Neural crest cell (in vitro differentiated cells): ENCODE measurements at regions not wholly inside any gene's neighbourhood (a gene's known extent, or its start where the extent isn't known, plus 50 kb on each side); places are given as distances from the start of the nearest gene placed in this dataset.

Source experiments
- DNase-seq: peaks from one replicate; pipeline ENCODE4 v3.0.0; 2021; ENCODE audit warnings: low read depth, mixed read lengths, low spot score
- H3K27ac Mint-ChIP-seq: one replicate; pipeline ENCODE4 v1.8.0; 2021; ENCODE audit warnings: mild to moderate bottlenecking, mixed read lengths; ENCODE audit not compliant: unreplicated experiment
- H3K27me3 Mint-ChIP-seq: 2 replicates; pipeline ENCODE4 v1.8.0; 2021; ENCODE audit warnings: low read depth, mild to moderate bottlenecking, mixed read lengths
- H3K36me3 Mint-ChIP-seq: 2 replicates; pipeline ENCODE4 v1.8.0; 2021; ENCODE audit warnings: low read depth, mild to moderate bottlenecking, mixed read lengths
- H3K4me1 Mint-ChIP-seq: 2 replicates; pipeline ENCODE4 v1.8.0; 2021; ENCODE audit warnings: mixed read lengths
- H3K4me3 Mint-ChIP-seq: one replicate; pipeline ENCODE4 v1.8.0; 2021; ENCODE audit warnings: mild to moderate bottlenecking, mixed read lengths
- H3K9me3 Mint-ChIP-seq: 2 replicates; pipeline ENCODE4 v1.8.0; 2021; ENCODE audit warnings: mixed read lengths
- TF ChIP-seq, protein P1 (sequence below): fragments of 200-600 bp; sonication (generic); conservative IDR thresholded peaks from 2 replicates; pipeline ENCODE4 v1.5.0; 2021; ENCODE audit warnings: antibody characterized with exemption, mild to moderate bottlenecking

- Mint-ChIP-seq H3K9me3 (peaks cover 13% of the 10 kb centered on the region), H3K4me1 (peaks cover 5% of the 10 kb centered on the region), H3K4me3 (no peak overlapping the region), H3K27me3 (no peaks in the 10 kb centered on the region), H3K36me3 (peaks cover 3% of the 10 kb centered on the region), H3K27ac (no peak overlapping the region)
- no peak for DNase-seq
- TF ChIP-seq, protein P1, sequence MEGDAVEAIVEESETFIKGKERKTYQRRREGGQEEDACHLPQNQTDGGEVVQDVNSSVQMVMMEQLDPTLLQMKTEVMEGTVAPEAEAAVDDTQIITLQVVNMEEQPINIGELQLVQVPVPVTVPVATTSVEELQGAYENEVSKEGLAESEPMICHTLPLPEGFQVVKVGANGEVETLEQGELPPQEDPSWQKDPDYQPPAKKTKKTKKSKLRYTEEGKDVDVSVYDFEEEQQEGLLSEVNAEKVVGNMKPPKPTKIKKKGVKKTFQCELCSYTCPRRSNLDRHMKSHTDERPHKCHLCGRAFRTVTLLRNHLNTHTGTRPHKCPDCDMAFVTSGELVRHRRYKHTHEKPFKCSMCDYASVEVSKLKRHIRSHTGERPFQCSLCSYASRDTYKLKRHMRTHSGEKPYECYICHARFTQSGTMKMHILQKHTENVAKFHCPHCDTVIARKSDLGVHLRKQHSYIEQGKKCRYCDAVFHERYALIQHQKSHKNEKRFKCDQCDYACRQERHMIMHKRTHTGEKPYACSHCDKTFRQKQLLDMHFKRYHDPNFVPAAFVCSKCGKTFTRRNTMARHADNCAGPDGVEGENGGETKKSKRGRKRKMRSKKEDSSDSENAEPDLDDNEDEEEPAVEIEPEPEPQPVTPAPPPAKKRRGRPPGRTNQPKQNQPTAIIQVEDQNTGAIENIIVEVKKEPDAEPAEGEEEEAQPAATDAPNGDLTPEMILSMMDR, result no peak
Observed at GRCh38 chr10:3354174-3354900, 181.8 kb upstream of the PITRM1 start.

- no peak overlapping the region for H3K4me3 Mint-ChIP-seq
- H3K27ac Mint-ChIP-seq, result no peak overlapping the region
- H3K4me1 Mint-ChIP-seq, result peaks cover 9% of the 10 kb centered on the region
- TF ChIP-seq, protein P1, result no peak
- peaks cover 9% of the 10 kb centered on the region for H3K9me3 Mint-ChIP-seq
- DNase-seq, result no peak
- peaks cover 1% of the 10 kb centered on the region for H3K36me3 Mint-ChIP-seq
- H3K27me3 Mint-ChIP-seq, result no peaks in the 10 kb centered on the region
Observed at GRCh38 chr10:3353235-3353634, 180.7 kb upstream of the PITRM1 start.

GRCh38 chr10:3350617-3351258 lies 178.2 kb upstream of the PITRM1 start:
- no peak for DNase-seq
- H3K9me3 Mint-ChIP-seq, result peaks cover 6% of the 10 kb centered on the region
- peaks cover 24% of the 10 kb centered on the region for H3K4me1 Mint-ChIP-seq
- no peak overlapping the region for H3K27ac Mint-ChIP-seq
- TF ChIP-seq, protein P1, result no peak
- H3K4me3 Mint-ChIP-seq, result no peak overlapping the region
- H3K27me3 Mint-ChIP-seq, result no peaks in the 10 kb centered on the region
- no peaks in the 10 kb centered on the region for H3K36me3 Mint-ChIP-seq

DNA sequence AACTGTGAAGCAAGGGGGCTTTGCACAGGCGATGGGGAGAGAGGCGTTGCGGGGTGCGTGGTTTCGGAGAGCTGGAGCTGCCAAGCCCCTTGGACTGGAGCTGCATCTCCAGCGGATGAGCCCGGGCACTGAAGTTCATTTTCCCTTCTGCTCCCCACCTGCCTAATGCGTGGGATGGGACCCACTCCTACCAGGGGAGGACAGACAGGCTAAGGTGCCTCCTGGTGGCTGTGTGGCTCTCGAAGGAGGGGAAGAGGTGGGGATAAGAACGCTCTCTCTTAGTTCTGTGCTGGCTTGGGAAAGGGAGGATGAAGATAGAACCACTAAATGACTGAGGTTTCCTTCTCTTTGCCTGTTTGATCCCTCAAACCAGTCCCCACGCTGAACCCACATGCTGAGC lies 177.6 kb upstream of the PITRM1 start:
- H3K4me3 Mint-ChIP-seq, result no peak overlapping the region
- peaks cover 6% of the 10 kb centered on the region for H3K9me3 Mint-ChIP-seq
- TF ChIP-seq, protein P1, result no peak
- no peaks in the 10 kb centered on the region for H3K36me3 Mint-ChIP-seq
- H3K27me3 Mint-ChIP-seq, result no peaks in the 10 kb centered on the region
- no peak for DNase-seq
- peak overlapping the region; percentile 43 for H3K27ac Mint-ChIP-seq
- peaks cover 24% of the 10 kb centered on the region for H3K4me1 Mint-ChIP-seq

GRCh38 chr10:3348564-3348963 lies 176.0 kb upstream of the PITRM1 start:
- Mint-ChIP-seq H3K36me3 (no peaks in the 10 kb centered on the region), H3K27ac (no peak overlapping the region), H3K27me3 (no peaks in the 10 kb centered on the region), H3K4me3 (no peak overlapping the region), H3K4me1 (peaks cover 24% of the 10 kb centered on the region), H3K9me3 (peaks cover 4% of the 10 kb centered on the region)
- TF ChIP-seq, protein P1, result no peak
- DNase-seq, result no peak
